ENCODE measurements at regions not wholly inside any gene's neighbourhood (a gene's known extent, or its start where the extent isn't known, plus 50 kb on each side); places are given as distances from the start of the nearest gene placed in this dataset.

DNA sequence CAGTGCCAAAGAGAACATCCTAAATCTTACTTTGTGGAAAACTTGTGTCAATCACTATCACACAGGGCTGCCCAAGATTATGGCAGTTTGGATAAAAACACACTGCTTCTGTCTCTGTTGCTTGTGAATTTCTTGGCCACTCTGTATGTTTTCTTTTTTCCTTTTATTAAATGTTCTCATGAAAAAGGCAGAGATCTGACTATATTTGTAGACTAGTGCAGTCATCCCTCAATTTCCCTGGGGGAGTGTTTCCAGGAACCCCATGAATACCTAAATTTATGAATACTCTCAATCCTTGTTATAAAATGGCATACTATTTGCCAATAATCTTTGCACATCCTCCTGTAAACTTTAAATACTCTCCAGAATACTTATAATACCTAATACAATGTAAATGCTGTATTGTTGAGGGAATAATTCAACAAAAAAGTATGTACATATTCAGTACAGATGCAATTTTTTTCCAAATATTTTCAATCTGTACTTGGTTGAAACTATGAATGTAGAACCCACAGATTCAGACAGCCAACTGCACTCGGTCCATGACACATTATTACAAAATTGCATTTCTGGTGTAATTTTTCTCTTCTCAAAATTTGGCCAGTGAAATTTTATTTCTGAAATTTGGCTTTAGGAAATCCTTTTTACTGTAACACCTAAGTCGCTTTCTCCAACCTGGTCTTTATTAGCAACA lies 391.9 kb upstream of the PRR16 start:
- no peak overlapping the region for H3K4me3 ChIP-seq (ENCODE audit: low read depth, low read length)
- TF ChIP-seq MYC (IDR thresholded peaks at IDR 0.05; ENCODE audit: low read depth, low read length) (no peak), POLR2A (IDR thresholded peaks at IDR 0.05; ENCODE audit: extremely low read depth, insufficient read length) (no peak)
- TF ChIP-seq, protein P1, sequence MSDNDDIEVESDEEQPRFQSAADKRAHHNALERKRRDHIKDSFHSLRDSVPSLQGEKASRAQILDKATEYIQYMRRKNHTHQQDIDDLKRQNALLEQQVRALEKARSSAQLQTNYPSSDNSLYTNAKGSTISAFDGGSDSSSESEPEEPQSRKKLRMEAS (IDR thresholded peaks at IDR 0.05; ENCODE audit: low read depth, low read length), result no peak
- TF ChIP-seq, protein P2, sequence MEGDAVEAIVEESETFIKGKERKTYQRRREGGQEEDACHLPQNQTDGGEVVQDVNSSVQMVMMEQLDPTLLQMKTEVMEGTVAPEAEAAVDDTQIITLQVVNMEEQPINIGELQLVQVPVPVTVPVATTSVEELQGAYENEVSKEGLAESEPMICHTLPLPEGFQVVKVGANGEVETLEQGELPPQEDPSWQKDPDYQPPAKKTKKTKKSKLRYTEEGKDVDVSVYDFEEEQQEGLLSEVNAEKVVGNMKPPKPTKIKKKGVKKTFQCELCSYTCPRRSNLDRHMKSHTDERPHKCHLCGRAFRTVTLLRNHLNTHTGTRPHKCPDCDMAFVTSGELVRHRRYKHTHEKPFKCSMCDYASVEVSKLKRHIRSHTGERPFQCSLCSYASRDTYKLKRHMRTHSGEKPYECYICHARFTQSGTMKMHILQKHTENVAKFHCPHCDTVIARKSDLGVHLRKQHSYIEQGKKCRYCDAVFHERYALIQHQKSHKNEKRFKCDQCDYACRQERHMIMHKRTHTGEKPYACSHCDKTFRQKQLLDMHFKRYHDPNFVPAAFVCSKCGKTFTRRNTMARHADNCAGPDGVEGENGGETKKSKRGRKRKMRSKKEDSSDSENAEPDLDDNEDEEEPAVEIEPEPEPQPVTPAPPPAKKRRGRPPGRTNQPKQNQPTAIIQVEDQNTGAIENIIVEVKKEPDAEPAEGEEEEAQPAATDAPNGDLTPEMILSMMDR (IDR thresholded peaks at IDR 0.05; ENCODE audit: low read depth, low read length), result no peak
- DNase-seq (ENCODE audit: low read depth), result no peak

DNA sequence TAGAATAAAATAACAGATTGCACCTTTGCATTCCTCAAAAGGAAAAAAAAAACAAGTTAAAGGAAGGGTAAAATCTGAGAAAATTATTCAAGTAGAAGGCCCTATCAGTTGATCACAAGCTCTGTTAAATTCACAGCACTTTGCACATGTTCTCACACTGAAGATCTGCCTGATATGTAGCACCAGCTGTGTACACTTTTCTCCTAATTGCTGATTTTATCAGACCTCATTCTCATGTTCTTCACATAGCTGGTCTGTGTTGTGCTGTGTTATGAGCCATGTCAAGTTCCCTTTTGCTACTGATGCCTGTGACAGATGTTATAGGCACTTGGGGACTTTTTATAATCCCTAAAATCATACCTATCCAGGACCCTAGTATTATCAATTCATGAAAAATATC lies 390.4 kb upstream of the PRR16 start:
- DNase-seq (ENCODE audit: low read depth), result no peak
- no peak overlapping the region for H3K4me3 ChIP-seq (ENCODE audit: low read depth, low read length)
- TF ChIP-seq, protein P2 (IDR thresholded peaks at IDR 0.05; ENCODE audit: low read depth, low read length), result no peak
- TF ChIP-seq POLR2A (IDR thresholded peaks at IDR 0.05; ENCODE audit: extremely low read depth, insufficient read length), result no peak
- no peak for TF ChIP-seq MYC (IDR thresholded peaks at IDR 0.05; ENCODE audit: low read depth, low read length)
- TF ChIP-seq, protein P1 (IDR thresholded peaks at IDR 0.05; ENCODE audit: low read depth, low read length), result no peak

DNA sequence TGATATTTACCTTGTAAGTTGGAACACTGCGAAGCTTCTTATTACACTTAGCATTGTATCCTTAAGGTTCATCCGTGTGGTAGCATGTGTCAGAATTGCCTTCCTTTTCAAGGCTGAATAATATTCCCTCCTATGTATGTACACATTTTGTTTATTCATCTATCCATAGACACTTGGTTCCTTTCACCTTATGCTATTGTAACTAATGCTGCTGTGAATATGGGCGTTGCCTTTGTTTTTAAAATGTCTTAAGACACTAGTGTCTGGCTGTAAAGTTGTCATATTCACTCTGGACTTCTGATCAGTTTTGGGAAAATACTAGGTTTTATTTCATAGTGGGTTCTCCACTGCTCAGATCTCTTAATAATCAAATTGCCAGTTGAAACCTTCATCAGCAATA lies 383.3 kb upstream of the PRR16 start:
- H3K4me3 ChIP-seq (ENCODE audit: low read depth, low read length), result no peak overlapping the region
- no peak for DNase-seq (ENCODE audit: low read depth)
- TF ChIP-seq MYC (IDR thresholded peaks at IDR 0.05; ENCODE audit: low read depth, low read length), result no peak
- TF ChIP-seq, protein P2 (IDR thresholded peaks at IDR 0.05; ENCODE audit: low read depth, low read length), result no peak
- TF ChIP-seq, protein P1 (IDR thresholded peaks at IDR 0.05; ENCODE audit: low read depth, low read length), result no peak

DNA sequence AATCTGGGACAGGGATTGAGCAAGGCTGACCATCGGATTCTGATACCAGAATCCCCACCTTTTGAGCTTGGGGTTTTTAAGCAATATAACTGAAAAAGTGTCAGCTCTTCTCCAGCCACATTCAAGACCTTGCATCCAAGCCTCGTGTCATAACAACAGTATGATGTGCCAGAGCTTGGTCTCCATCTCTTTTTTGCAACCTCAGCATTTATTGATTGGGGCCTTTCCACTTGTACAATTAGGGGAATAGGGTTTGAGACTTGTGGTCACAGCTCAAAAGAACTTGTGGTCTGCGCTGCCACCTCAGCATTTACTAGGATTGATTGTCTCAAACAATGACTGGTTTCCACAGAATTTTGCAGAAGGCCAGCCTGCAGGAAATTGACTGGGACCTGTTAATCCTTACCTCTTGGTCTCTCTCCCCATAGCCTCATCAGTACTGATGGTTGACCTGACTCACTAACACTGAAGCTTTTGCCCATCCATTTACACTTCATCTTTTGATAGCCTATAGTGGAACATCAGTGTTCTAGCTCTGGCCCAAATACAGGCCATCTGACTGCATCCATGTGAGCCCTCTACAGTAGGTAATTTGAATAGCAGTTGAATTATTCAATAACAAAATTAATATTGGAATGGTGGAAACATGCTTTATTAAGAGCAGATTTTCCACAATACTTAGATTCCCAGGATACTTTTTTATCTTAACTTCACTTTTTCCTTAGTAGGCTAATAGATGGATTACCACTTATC lies 381.6 kb upstream of the PRR16 start:
- DNase-seq (ENCODE audit: low read depth), result no peak
- no peak overlapping the region for H3K4me3 ChIP-seq (ENCODE audit: low read depth, low read length)
- no peak for TF ChIP-seq MYC (IDR thresholded peaks at IDR 0.05; ENCODE audit: low read depth, low read length)
- TF ChIP-seq, protein P1 (IDR thresholded peaks at IDR 0.05; ENCODE audit: low read depth, low read length), result no peak
- TF ChIP-seq POLR2A (IDR thresholded peaks at IDR 0.05; ENCODE audit: extremely low read depth, insufficient read length), result no peak
- TF ChIP-seq, protein P2 (IDR thresholded peaks at IDR 0.05; ENCODE audit: low read depth, low read length), result no peak

DNA sequence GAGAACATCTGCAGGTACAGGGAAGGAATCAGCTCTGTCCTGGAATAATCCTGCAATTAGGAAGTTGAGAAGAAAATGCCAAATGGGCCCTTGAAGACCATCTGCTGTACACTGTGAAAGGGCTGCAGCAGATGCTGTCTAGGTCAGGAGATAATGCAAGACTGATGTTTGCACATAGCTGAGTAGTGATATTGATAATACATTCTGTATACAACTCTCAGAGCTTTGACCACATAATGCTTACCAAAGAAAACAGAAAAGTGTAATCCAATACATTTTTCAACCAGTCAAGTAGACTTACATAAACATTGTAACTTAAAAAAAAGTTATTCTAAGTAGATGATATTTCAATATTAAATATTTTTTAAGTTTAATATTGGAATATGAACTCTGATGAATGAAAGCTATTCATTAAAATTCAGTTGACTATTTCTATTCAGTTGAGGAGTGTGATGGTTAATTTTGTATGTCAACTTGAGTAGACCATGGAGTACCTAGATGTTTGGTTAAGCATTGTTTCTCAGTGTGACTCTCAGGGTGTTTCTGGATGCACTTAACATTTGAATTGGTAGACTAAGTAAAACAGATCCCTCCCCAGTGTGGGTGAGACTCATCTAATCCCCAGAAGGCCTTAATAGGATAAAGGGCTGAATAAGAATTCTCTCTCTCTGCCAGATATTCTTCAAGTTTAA lies 380.1 kb upstream of the PRR16 start:
- TF ChIP-seq, protein P2 (IDR thresholded peaks at IDR 0.05; ENCODE audit: low read depth, low read length), result no peak
- TF ChIP-seq, protein P1 (IDR thresholded peaks at IDR 0.05; ENCODE audit: low read depth, low read length), result no peak
- TF ChIP-seq POLR2A (IDR thresholded peaks at IDR 0.05; ENCODE audit: extremely low read depth, insufficient read length), result no peak
- TF ChIP-seq MYC (IDR thresholded peaks at IDR 0.05; ENCODE audit: low read depth, low read length), result no peak
- no peak for DNase-seq (ENCODE audit: low read depth)
- H3K4me3 ChIP-seq (ENCODE audit: low read depth, low read length), result no peak overlapping the region

All from NB4 (cell line).